ENCODE measurements at regions not wholly inside any gene's neighbourhood (a gene's known extent, or its start where the extent isn't known, plus 50 kb on each side); places are given as distances from the start of the nearest gene placed in this dataset.

DNA sequence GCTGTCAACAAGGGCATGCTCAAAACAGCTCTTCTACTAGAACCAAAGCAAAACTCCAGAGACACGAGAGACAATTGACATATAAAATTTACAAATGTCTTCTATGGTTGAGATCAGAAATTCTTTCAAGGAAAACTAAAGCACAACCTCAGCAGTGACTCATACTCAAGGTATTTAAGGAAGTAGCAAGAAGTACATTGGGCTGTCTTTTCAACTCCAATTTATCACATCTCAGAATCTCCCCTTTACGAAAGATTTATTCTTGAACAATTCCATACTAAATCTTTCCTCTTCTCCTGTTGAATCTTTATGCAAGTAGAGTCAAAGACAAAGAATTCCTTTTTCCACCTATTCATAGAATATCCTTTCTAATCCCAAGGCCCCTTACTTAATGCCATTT, 324.0 kb downstream of the IRS1 start:
- no peaks in the 10 kb centered on the region for H3K79me2 ChIP-seq (ENCODE audit: insufficient read depth, low read length)
- no peak overlapping the region for H3K27ac ChIP-seq (ENCODE audit: extremely low read length, insufficient read depth, low read length)
- TF ChIP-seq RNF219 (CRISPR knock-in tag; IDR thresholded peaks at IDR 0.05) (no peak), ADNP (CRISPR knock-in tag; IDR thresholded peaks at IDR 0.05) (no peak), ZNF816 (CRISPR knock-in tag; IDR thresholded peaks at IDR 0.05; ENCODE audit: borderline replicate concordance) (no peak), ZNF570 (CRISPR knock-in tag; IDR thresholded peaks at IDR 0.05; ENCODE audit: borderline replicate concordance) (no peak)
- WGBS (ENCODE audit: low lambda C conversion rate), result 90% methylated on average over 2 of the region's 2 CpGs
- ChIA-PET CTCF (ENCODE audit: low intra/inter-chr PET ratio, low total read pairs) (no interaction called here), POLR2A (no interaction called here)
- H3K27me3 ChIP-seq (ENCODE audit: control insufficient read depth in 1 of 2, insufficient read depth in 2 of 2, low read length in 2 of 2), result no peaks in the 10 kb centered on the region
- H4K20me1 ChIP-seq (ENCODE audit: insufficient read depth, low read length), result no peaks in the 10 kb centered on the region
- no peak overlapping the region for H3K4me3 ChIP-seq (replicated peaks in 1 of 3; ENCODE audit: insufficient read depth in 1 of 3, low read depth in 2 of 3, low read length in 3 of 3)
- H3K9ac ChIP-seq (ENCODE audit: insufficient read depth, low read depth, low read length), result no peak overlapping the region
- no peak overlapping the region for H3K4me2 ChIP-seq (ENCODE audit: low read depth, low read length)
- H3K36me3 ChIP-seq (replicated peaks in 1 of 2; ENCODE audit: control insufficient read depth in 1 of 2, insufficient read depth in 2 of 2, low read length in 2 of 2), result no peaks in the 10 kb centered on the region
- no TSS peak for BruUV-seq (replicated peaks)
- no peak for ATAC-seq
- no peak for DNase-seq (ENCODE audit: low spot score)
- no peak for FAIRE-seq
- peaks cover 20% of the 10 kb centered on the region for H3K4me1 ChIP-seq (ENCODE audit: insufficient read depth, low read length)
- no peak overlapping the region for H2AFZ ChIP-seq (ENCODE audit: low read length)
- no peaks in the 10 kb centered on the region for H3K9me3 ChIP-seq (ENCODE audit: low read length)
- intact Hi-C loops (cut with micrococcal nuclease; ENCODE audit: unreplicated experiment), result loop anchor here (10.0 kb wide), 1 partner anchor 139 kb away; no protein-coding TSS in a partner anchor
- in situ Hi-C loops (cut with HindIII; ENCODE audit: extremely low pct_ligation_motif_present, low pct_unique_long_range_greater_than_20kb), result no loop called here

- Histone ChIP-seq H3K27me3 (ENCODE audit: control insufficient read depth in 1 of 2, insufficient read depth in 2 of 2, low read length in 2 of 2) (no peaks in the 10 kb centered on the region), H3K9me3 (ENCODE audit: low read length) (no peaks in the 10 kb centered on the region), H2AFZ (ENCODE audit: low read length) (no peak overlapping the region), H3K4me2 (ENCODE audit: low read depth, low read length) (no peak overlapping the region), H3K4me1 (ENCODE audit: insufficient read depth, low read length) (peaks cover 20% of the 10 kb centered on the region), H3K27ac (ENCODE audit: extremely low read length, insufficient read depth, low read length) (no peak overlapping the region), H4K20me1 (ENCODE audit: insufficient read depth, low read length) (no peaks in the 10 kb centered on the region), H3K4me3 (replicated peaks in 1 of 3; ENCODE audit: insufficient read depth in 1 of 3, low read depth in 2 of 3, low read length in 3 of 3) (no peak overlapping the region), H3K9ac (ENCODE audit: insufficient read depth, low read depth, low read length) (no peak overlapping the region), H3K79me2 (ENCODE audit: insufficient read depth, low read length) (no peaks in the 10 kb centered on the region), H3K36me3 (replicated peaks in 1 of 2; ENCODE audit: control insufficient read depth in 1 of 2, insufficient read depth in 2 of 2, low read length in 2 of 2) (no peaks in the 10 kb centered on the region)
- intact Hi-C loops (cut with micrococcal nuclease; ENCODE audit: unreplicated experiment), result loop anchor here (10.0 kb wide), 1 partner anchor 141 kb away; no protein-coding TSS in a partner anchor
- in situ Hi-C loops (cut with HindIII; ENCODE audit: extremely low pct_ligation_motif_present, low pct_unique_long_range_greater_than_20kb), result no loop called here
- DNase-seq (ENCODE audit: low spot score) (no peak), FAIRE-seq (no peak), ATAC-seq (no peak)
- POLR2A ChIA-PET, result no interaction called here
- CTCF ChIA-PET (ENCODE audit: low intra/inter-chr PET ratio, low total read pairs), result no interaction called here
- BruUV-seq (replicated peaks), result no TSS peak
- TF ChIP-seq ISX (CRISPR knock-in tag; conservative IDR thresholded peaks at IDR 0.05) (no peak), ZNF138 (CRISPR knock-in tag; IDR thresholded peaks at IDR 0.05; ENCODE audit: low read depth) (no peak), PLSCR1 (CRISPR knock-in tag; IDR thresholded peaks at IDR 0.05; ENCODE audit: borderline replicate concordance) (no peak), GABPA (IDR thresholded peaks at IDR 0.05; ENCODE audit: low read depth, low read length) (no peak), GABPA (CRISPR knock-in tag; IDR thresholded peaks at IDR 0.05; ENCODE audit: low read depth) (no peak), ZNF280D (CRISPR knock-in tag; IDR thresholded peaks at IDR 0.05) (no peak)
- TF ChIP-seq, protein P1, sequence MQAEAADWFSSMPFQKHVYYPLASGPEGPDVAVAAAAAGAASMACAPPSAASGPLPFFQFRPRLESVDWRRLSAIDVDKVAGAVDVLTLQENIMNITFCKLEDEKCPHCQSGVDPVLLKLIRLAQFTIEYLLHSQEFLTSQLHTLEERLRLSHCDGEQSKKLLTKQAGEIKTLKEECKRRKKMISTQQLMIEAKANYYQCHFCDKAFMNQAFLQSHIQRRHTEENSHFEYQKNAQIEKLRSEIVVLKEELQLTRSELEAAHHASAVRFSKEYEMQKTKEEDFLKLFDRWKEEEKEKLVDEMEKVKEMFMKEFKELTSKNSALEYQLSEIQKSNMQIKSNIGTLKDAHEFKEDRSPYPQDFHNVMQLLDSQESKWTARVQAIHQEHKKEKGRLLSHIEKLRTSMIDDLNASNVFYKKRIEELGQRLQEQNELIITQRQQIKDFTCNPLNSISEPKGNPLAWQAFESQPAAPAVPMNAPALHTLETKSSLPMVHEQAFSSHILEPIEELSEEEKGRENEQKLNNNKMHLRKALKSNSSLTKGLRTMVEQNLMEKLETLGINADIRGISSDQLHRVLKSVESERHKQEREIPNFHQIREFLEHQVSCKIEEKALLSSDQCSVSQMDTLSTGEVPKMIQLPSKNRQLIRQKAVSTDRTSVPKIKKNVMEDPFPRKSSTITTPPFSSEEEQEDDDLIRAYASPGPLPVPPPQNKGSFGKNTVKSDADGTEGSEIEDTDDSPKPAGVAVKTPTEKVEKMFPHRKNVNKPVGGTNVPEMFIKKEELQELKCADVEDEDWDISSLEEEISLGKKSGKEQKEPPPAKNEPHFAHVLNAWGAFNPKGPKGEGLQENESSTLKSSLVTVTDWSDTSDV (CRISPR knock-in tag; IDR thresholded peaks at IDR 0.05), result no peak
These were observed 325.5 kb downstream of the IRS1 start for GRCh38 chr2:226474131-226474530.
